B cell (primary cell): ENCODE measurements at regions not wholly inside any gene's neighbourhood (a gene's known extent, or its start where the extent isn't known, plus 50 kb on each side); places are given as distances from the start of the nearest gene placed in this dataset.

ENCODE experiments used
- CTCF ChIP-seq: fragments of 200-600 bp; IDR thresholded peaks from one replicate; pipeline ENCODE4 v1.8.0; 2022; ENCODE audit warnings: antibody characterized with exemption, mild to moderate bottlenecking
- EZH2 ChIP-seq: IDR thresholded peaks from 2 replicates; pipeline ENCODE4 v1.6.1; 2012; ENCODE audit warnings: borderline replicate concordance, low read depth, mild to moderate bottlenecking, moderate library complexity, low read length; ENCODE audit not compliant: insufficient read depth, poor library complexity, severe bottlenecking

- TF ChIP-seq CTCF, result no peak
- no peak for TF ChIP-seq EZH2
These were observed 365.4 kb upstream of the FSIP2 start for GRCh38 chr2:185373229-185373628.
